ENCODE measurements at regions not wholly inside any gene's neighbourhood (a gene's known extent, or its start where the extent isn't known, plus 50 kb on each side); places are given as distances from the start of the nearest gene placed in this dataset.

DNA sequence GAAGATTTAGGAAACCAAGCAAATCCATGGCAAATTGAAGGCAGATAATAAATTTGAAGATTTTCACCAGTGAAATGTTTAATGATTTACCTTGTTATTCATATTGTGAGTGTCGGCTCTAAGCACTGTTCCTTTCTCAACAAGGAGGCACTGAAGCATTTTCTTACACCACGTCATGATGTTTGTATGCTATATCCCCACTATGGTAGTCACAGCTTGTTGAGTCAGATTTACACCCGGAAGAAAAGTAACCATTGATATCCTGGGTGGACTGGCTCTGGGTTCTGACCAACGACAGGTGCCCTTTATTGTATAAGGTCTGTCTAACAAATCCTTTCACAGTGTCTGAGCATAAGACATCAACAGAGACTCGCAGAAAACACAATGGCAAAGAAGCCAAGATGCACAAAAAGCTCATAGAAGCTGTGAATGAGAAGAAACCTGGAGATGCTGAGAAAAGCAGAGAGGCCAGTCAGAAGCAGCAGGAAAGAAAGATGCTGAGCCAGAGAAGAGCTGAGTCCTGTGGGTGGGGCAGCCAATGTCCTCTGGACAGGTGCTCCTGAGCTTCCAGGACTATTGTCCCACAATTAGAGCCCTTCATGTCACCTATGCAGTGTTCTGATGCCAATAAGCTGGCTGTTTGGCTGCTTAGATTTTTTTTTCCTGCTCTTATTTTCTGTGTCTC is 49.7 kb upstream of the ARHGAP5 start:
- DNase-seq, result no peak
